ENCODE measurements at regions not wholly inside any gene's neighbourhood (a gene's known extent, or its start where the extent isn't known, plus 50 kb on each side); places are given as distances from the start of the nearest gene placed in this dataset.

GRCh38 chr19:5263615-5264014 is 77.0 kb downstream of the PTPRS start:
- Histone ChIP-seq H3K9me3 (ENCODE audit: control insufficient read depth in 2 of 2, insufficient read depth in 1 of 2, low read depth in 1 of 2, low read length in 1 of 2) (no peaks in the 10 kb centered on the region), H3K4me3 (ENCODE audit: low read depth in 1 of 3, low read length in 3 of 3) (no peak overlapping the region), H3K4me1 (ENCODE audit: control insufficient read depth in 3 of 3, insufficient read depth in 2 of 3, low read depth in 1 of 3, low read length in 2 of 3) (peaks cover 0 to 4% (median 0%) of the 10 kb centered on the region in 3 donors), H3K36me3 (ENCODE audit: control insufficient read depth in 3 of 3, insufficient read depth in 2 of 3, low read depth in 1 of 3, low read length in 3 of 3) (peaks cover 0 to 19% (median 0%) of the 10 kb centered on the region in 3 donors), H3K27me3 (ENCODE audit: control insufficient read depth in 3 of 3, insufficient read depth in 3 of 3, low read length in 3 of 3) (no peaks in the 10 kb centered on the region), H3K27ac (ENCODE audit: low read depth in 1 of 3, low read length in 2 of 3) (no peak overlapping the region)
- WGBS, 3 donors = 77 to 87% (median 81%) methylated on average over 23 of the region's 23 CpGs
- DNase-seq = no peak
- FAIRE-seq = no peak

GRCh38 chr19:5262721-5263120 is 77.9 kb downstream of the PTPRS start:
- H3K9me3 ChIP-seq (ENCODE audit: control insufficient read depth in 2 of 2, insufficient read depth in 1 of 2, low read depth in 1 of 2, low read length in 1 of 2) = no peaks in the 10 kb centered on the region
- H3K27me3 ChIP-seq (ENCODE audit: control insufficient read depth in 3 of 3, insufficient read depth in 3 of 3, low read length in 3 of 3) = no peaks in the 10 kb centered on the region
- no peak overlapping the region for H3K4me3 ChIP-seq (ENCODE audit: low read depth in 1 of 3, low read length in 3 of 3)
- 50 to 73% (median 59%) methylated on average over 14 of the region's 14 CpGs for WGBS, 3 donors
- FAIRE-seq (no peak), DNase-seq (no peak)
- H3K4me1 ChIP-seq (ENCODE audit: control insufficient read depth in 3 of 3, insufficient read depth in 2 of 3, low read depth in 1 of 3, low read length in 2 of 3) = peaks cover 0 to 4% (median 0%) of the 10 kb centered on the region in 3 donors
- H3K36me3 ChIP-seq (ENCODE audit: control insufficient read depth in 3 of 3, insufficient read depth in 2 of 3, low read depth in 1 of 3, low read length in 3 of 3) = peaks cover 0 to 23% (median 0%) of the 10 kb centered on the region in 3 donors
- no peak overlapping the region for H3K27ac ChIP-seq (ENCODE audit: low read depth in 1 of 3, low read length in 2 of 3)

DNA sequence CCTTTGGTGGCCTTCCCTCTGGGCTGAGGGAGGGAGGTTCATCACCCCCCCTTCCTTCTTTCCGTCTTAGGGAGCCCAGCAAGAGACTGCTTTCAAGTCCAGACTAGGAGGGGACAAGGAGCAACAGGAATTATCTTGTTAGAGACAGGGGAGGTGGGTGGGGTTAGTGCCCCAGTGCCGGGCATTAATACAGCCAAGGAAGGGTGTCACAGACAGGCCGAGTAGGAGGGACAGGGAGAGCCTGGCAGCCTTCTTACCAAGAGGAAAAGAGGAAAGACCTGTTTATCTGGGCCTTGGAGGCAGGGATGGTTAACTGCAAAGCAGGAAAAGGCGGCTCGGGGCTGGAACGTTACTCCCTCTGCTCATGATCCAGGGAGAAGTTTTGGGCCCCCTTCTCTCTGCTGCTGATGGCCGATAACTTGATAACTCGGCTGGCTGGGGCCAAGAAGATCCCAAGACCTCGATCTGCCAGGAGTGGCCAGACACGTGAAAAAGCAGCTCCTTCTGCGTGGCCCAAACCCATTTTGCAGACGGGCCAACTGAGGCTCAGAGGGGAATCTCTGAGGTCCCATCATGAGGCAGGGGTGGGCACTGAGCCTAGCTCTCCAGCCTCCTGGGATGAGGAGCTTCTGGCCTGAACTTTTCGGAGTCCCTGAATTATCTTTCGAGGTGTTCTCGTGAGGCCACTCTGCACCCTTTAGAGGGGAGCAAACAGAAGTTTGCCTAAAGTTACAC is 79.3 kb downstream of the PTPRS start:
- 62 to 73% (median 63%) methylated on average over 14 to 15 of the region's 15 CpGs for WGBS, 3 donors
- H3K27ac ChIP-seq (ENCODE audit: low read depth in 1 of 3, low read length in 2 of 3) = no peak overlapping the region
- no peak for FAIRE-seq
- no peaks in the 10 kb centered on the region for H3K27me3 ChIP-seq (ENCODE audit: control insufficient read depth in 3 of 3, insufficient read depth in 3 of 3, low read length in 3 of 3)
- peaks cover 0 to 3% of the 10 kb centered on the region in 2 donors for H3K9me3 ChIP-seq (ENCODE audit: control insufficient read depth in 2 of 2, insufficient read depth in 1 of 2, low read depth in 1 of 2, low read length in 1 of 2)
- peaks cover 0 to 33% (median 0%) of the 10 kb centered on the region in 3 donors for H3K36me3 ChIP-seq (ENCODE audit: control insufficient read depth in 3 of 3, insufficient read depth in 2 of 3, low read depth in 1 of 3, low read length in 3 of 3)
- DNase-seq = peak in 1 of 2 donors; percentile 21
- H3K4me3 ChIP-seq (ENCODE audit: low read depth in 1 of 3, low read length in 3 of 3) = no peak overlapping the region
- H3K4me1 ChIP-seq (ENCODE audit: control insufficient read depth in 3 of 3, insufficient read depth in 2 of 3, low read depth in 1 of 3, low read length in 2 of 3) = peaks cover 0 to 4% (median 0%) of the 10 kb centered on the region in 3 donors

GRCh38 chr19:5260381-5260967 is 80.1 kb downstream of the PTPRS start:
- peak in 1 of 2 donors; percentile 26 for DNase-seq
- H3K4me3 ChIP-seq (ENCODE audit: low read depth in 1 of 3, low read length in 3 of 3) = no peak overlapping the region
- peaks cover 0 to 8% of the 10 kb centered on the region in 2 donors for H3K9me3 ChIP-seq (ENCODE audit: control insufficient read depth in 2 of 2, insufficient read depth in 1 of 2, low read depth in 1 of 2, low read length in 1 of 2)
- WGBS, 3 donors = 74 to 85% (median 80%) methylated on average over 20 of the region's 20 CpGs
- H3K27me3 ChIP-seq (ENCODE audit: control insufficient read depth in 3 of 3, insufficient read depth in 3 of 3, low read length in 3 of 3) = no peaks in the 10 kb centered on the region
- peaks cover 0 to 4% (median 0%) of the 10 kb centered on the region in 3 donors for H3K4me1 ChIP-seq (ENCODE audit: control insufficient read depth in 3 of 3, insufficient read depth in 2 of 3, low read depth in 1 of 3, low read length in 2 of 3)
- no peak overlapping the region for H3K27ac ChIP-seq (ENCODE audit: low read depth in 1 of 3, low read length in 2 of 3)
- peaks cover 0 to 36% (median 0%) of the 10 kb centered on the region in 3 donors for H3K36me3 ChIP-seq (ENCODE audit: control insufficient read depth in 3 of 3, insufficient read depth in 2 of 3, low read depth in 1 of 3, low read length in 3 of 3)
- FAIRE-seq = no peak

DNA sequence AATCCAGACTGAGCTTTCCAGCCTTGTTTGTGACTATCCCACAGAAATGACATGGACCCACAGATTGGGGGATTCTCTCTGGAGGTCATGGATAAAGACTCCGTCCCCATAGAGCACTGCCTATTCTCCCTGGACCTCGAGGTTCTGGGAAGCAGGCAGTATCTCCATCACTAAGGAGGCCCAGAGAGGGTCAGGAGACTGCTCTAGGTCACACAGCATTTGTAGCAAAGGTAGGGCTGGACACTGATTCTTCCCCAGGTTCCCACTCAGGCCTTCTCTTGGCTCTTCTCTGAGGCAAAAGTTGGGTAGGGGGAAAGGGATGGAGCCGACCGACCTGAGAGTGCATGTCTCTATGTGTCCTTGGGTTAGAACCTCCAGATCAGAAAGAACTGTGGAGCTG is 80.9 kb downstream of the PTPRS start:
- peaks cover 0 to 39% (median 0%) of the 10 kb centered on the region in 3 donors for H3K36me3 ChIP-seq (ENCODE audit: control insufficient read depth in 3 of 3, insufficient read depth in 2 of 3, low read depth in 1 of 3, low read length in 3 of 3)
- DNase-seq = no peak
- 86 to 94% (median 86%) methylated on average over 4 of the region's 4 CpGs for WGBS, 3 donors
- H3K9me3 ChIP-seq (ENCODE audit: control insufficient read depth in 2 of 2, insufficient read depth in 1 of 2, low read depth in 1 of 2, low read length in 1 of 2) = peaks cover 0 to 15% of the 10 kb centered on the region in 2 donors
- FAIRE-seq = no peak
- peaks cover 0 to 4% (median 0%) of the 10 kb centered on the region in 3 donors for H3K4me1 ChIP-seq (ENCODE audit: control insufficient read depth in 3 of 3, insufficient read depth in 2 of 3, low read depth in 1 of 3, low read length in 2 of 3)
- no peak overlapping the region for H3K27ac ChIP-seq (ENCODE audit: low read depth in 1 of 3, low read length in 2 of 3)
- no peak overlapping the region for H3K4me3 ChIP-seq (ENCODE audit: low read depth in 1 of 3, low read length in 3 of 3)
- no peaks in the 10 kb centered on the region for H3K27me3 ChIP-seq (ENCODE audit: control insufficient read depth in 3 of 3, insufficient read depth in 3 of 3, low read length in 3 of 3)

GRCh38 chr19:5257155-5258045 is 83.2 kb downstream of the PTPRS start:
- H3K9me3 ChIP-seq (ENCODE audit: control insufficient read depth in 2 of 2, insufficient read depth in 1 of 2, low read depth in 1 of 2, low read length in 1 of 2) = peaks cover 0 to 20% of the 10 kb centered on the region in 2 donors
- FAIRE-seq = no peak
- WGBS, 3 donors = 90 to 93% (median 91%) methylated on average over 34 to 43 of the region's 43 CpGs
- H3K4me3 ChIP-seq (ENCODE audit: low read depth in 1 of 3, low read length in 3 of 3) = no peak overlapping the region
- peaks cover 0 to 4% (median 0%) of the 10 kb centered on the region in 3 donors for H3K4me1 ChIP-seq (ENCODE audit: control insufficient read depth in 3 of 3, insufficient read depth in 2 of 3, low read depth in 1 of 3, low read length in 2 of 3)
- H3K27me3 ChIP-seq (ENCODE audit: control insufficient read depth in 3 of 3, insufficient read depth in 3 of 3, low read length in 3 of 3) = no peaks in the 10 kb centered on the region
- peaks cover 0 to 26% (median 0%) of the 10 kb centered on the region in 3 donors for H3K36me3 ChIP-seq (ENCODE audit: control insufficient read depth in 3 of 3, insufficient read depth in 2 of 3, low read depth in 1 of 3, low read length in 3 of 3)
- H3K27ac ChIP-seq (ENCODE audit: low read depth in 1 of 3, low read length in 2 of 3) = no peak overlapping the region
- DNase-seq = no peak

GRCh38 chr19:5255602-5256231 is 84.9 kb downstream of the PTPRS start:
- WGBS, 3 donors = 93 to 96% (median 95%) methylated on average over 22 of the region's 22 CpGs

GRCh38 chr19:5254944-5255343 is 85.7 kb downstream of the PTPRS start:
- FAIRE-seq (no peak), DNase-seq (no peak)
- Histone ChIP-seq H3K9me3 (ENCODE audit: control insufficient read depth in 2 of 2, insufficient read depth in 1 of 2, low read depth in 1 of 2, low read length in 1 of 2) (peaks cover 0 to 20% of the 10 kb centered on the region in 2 donors), H3K4me3 (ENCODE audit: low read depth in 1 of 3, low read length in 3 of 3) (no peak overlapping the region), H3K27ac (ENCODE audit: low read depth in 1 of 3, low read length in 2 of 3) (no peak overlapping the region), H3K27me3 (ENCODE audit: control insufficient read depth in 3 of 3, insufficient read depth in 3 of 3, low read length in 3 of 3) (no peaks in the 10 kb centered on the region), H3K36me3 (ENCODE audit: control insufficient read depth in 3 of 3, insufficient read depth in 2 of 3, low read depth in 1 of 3, low read length in 3 of 3) (peaks cover 0 to 25% (median 0%) of the 10 kb centered on the region in 3 donors), H3K4me1 (ENCODE audit: control insufficient read depth in 3 of 3, insufficient read depth in 2 of 3, low read depth in 1 of 3, low read length in 2 of 3) (no peaks in the 10 kb centered on the region)
- WGBS, 3 donors = 91 to 94% (median 93%) methylated on average over 1 of the region's 1 CpG

More at GRCh38 chr19:5255602-5256231, 84.9 kb downstream of the PTPRS start:
- Histone ChIP-seq H3K27ac (ENCODE audit: low read depth in 1 of 3, low read length in 2 of 3) (no peak overlapping the region), H3K4me3 (ENCODE audit: low read depth in 1 of 3, low read length in 3 of 3) (no peak overlapping the region), H3K9me3 (ENCODE audit: control insufficient read depth in 2 of 2, insufficient read depth in 1 of 2, low read depth in 1 of 2, low read length in 1 of 2) (peaks cover 0 to 20% of the 10 kb centered on the region in 2 donors), H3K36me3 (ENCODE audit: control insufficient read depth in 3 of 3, insufficient read depth in 2 of 3, low read depth in 1 of 3, low read length in 3 of 3) (peaks cover 0 to 23% (median 0%) of the 10 kb centered on the region in 3 donors), H3K27me3 (ENCODE audit: control insufficient read depth in 3 of 3, insufficient read depth in 3 of 3, low read length in 3 of 3) (no peaks in the 10 kb centered on the region), H3K4me1 (ENCODE audit: control insufficient read depth in 3 of 3, insufficient read depth in 2 of 3, low read depth in 1 of 3, low read length in 2 of 3) (peaks cover 0 to 3% (median 0%) of the 10 kb centered on the region in 3 donors)
- DNase-seq = no peak
- no peak for FAIRE-seq
